Tibial artery (tissue), 4 donors: ENCODE measurements at regions not wholly inside any gene's neighbourhood (a gene's known extent, or its start where the extent isn't known, plus 50 kb on each side); places are given as distances from the start of the nearest gene placed in this dataset.

Experiments used
- DNase-seq, 2 donors: peaks; one replicate each; pipeline ENCODE4 v3.0.0-alpha.2; 2019
- H3K27ac ChIP-seq, 2 donors: fragments of 200-600 bp; sonication (generic) in 1 of 2; 1 replicate in 1 of 2; 2 replicates in 1 of 2; pipeline ENCODE4 v1.5.1; 2018 to 2019; ENCODE audit warnings: mild to moderate bottlenecking in 1 of 2
- H3K27me3 ChIP-seq, 2 donors: fragments of 200-600 bp; sonication (generic) in 1 of 2; one replicate each; pipeline versions ENCODE4 v1.5.1 to v1.6.0; 2016 to 2019
- H3K36me3 ChIP-seq, 3 donors: fragments of 200-600 bp; sonication (generic) in 2 of 3; one replicate each; pipeline ENCODE4 v1.5.1; 2016 to 2019; ENCODE audit warnings: mild to moderate bottlenecking in 2 of 3
- H3K4me1 ChIP-seq, 4 donors: fragments of 200-600 bp; sonication (generic) in 2 of 4; 1 replicate in 3 of 4; 2 replicates in 1 of 4; pipeline ENCODE4 v1.5.1; 2016 to 2019
- H3K4me3 ChIP-seq, 2 donors: fragments of 200-600 bp; sonication (generic) in 1 of 2; 1 replicate in 1 of 2; 2 replicates in 1 of 2; pipeline ENCODE4 v1.5.1; 2018 to 2019; ENCODE audit warnings: mild to moderate bottlenecking in 2 of 2
- H3K9me3 ChIP-seq, 3 donors: fragments of 200-600 bp; sonication (generic) in 1 of 3; one replicate each; pipeline ENCODE4 v1.5.1; 2016 to 2019
- intact Hi-C: fragments of 100-400 bp; cut with DNase I; formaldehyde crosslinking; loops from one replicate; pipeline ENCODE4 v1.15.0; 2023; ENCODE audit warnings: low total_unique reads
- TF ChIP-seq, protein P1 (sequence below), 2 experiments: fragments of 200-600 bp in 1 of 2; fragments of 450-650 bp in 1 of 2; IDR thresholded peaks; one replicate each; pipeline ENCODE4 v1.5.1; 2017 to 2019; ENCODE audit warnings: antibody characterized with exemption in 2 of 2, mild to moderate bottlenecking in 1 of 2, moderate library complexity in 1 of 2

DNA sequence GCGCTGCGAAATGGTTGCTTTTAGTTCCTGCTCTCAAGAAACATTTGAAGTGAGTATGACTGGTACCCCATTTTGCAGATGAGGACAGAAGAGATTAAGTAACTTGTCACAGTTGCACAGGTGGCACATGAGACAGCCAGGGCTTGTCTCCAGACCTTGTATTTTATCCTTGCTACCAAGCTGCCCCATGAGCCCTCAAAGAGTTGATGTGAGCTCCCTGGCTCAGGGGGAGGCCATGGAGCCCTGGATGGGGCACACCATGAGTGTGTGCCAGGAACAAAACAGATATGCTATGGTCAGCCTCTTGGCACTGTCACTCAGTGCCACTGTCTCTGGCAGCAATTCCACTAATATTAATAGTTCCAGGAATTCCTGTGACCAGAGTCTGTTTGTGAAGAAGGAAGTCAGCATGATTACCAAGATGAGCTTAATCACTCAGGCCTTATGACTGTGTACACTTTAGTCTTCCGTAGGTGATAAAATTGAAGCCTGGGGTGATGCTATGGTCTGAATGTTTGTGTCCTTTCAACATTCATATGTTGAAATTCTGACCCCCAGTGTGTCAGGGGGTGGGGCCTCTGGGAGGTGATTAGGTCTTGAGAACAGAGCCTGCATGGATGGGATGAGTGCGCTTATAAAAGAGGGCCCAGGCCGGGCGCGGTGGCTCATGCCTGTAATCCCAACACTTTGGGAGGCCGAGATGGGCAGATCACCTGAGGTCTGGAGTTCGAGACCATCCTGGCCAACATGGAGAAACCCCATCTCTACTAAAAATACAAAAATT lies 806.8 kb downstream of the AACS start:
- no peak overlapping the region for H3K27ac ChIP-seq
- H3K9me3 ChIP-seq = no peaks in the 10 kb centered on the region
- no peaks in the 10 kb centered on the region for H3K27me3 ChIP-seq
- H3K4me3 ChIP-seq = no peak overlapping the region
- no peak for DNase-seq
- no peaks in the 10 kb centered on the region for H3K4me1 ChIP-seq
- H3K36me3 ChIP-seq = no peaks in the 10 kb centered on the region
- TF ChIP-seq, protein P1, sequence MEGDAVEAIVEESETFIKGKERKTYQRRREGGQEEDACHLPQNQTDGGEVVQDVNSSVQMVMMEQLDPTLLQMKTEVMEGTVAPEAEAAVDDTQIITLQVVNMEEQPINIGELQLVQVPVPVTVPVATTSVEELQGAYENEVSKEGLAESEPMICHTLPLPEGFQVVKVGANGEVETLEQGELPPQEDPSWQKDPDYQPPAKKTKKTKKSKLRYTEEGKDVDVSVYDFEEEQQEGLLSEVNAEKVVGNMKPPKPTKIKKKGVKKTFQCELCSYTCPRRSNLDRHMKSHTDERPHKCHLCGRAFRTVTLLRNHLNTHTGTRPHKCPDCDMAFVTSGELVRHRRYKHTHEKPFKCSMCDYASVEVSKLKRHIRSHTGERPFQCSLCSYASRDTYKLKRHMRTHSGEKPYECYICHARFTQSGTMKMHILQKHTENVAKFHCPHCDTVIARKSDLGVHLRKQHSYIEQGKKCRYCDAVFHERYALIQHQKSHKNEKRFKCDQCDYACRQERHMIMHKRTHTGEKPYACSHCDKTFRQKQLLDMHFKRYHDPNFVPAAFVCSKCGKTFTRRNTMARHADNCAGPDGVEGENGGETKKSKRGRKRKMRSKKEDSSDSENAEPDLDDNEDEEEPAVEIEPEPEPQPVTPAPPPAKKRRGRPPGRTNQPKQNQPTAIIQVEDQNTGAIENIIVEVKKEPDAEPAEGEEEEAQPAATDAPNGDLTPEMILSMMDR (IDR thresholded peaks at IDR 0.05) = no peak
- intact Hi-C loops = no loop called here

DNA sequence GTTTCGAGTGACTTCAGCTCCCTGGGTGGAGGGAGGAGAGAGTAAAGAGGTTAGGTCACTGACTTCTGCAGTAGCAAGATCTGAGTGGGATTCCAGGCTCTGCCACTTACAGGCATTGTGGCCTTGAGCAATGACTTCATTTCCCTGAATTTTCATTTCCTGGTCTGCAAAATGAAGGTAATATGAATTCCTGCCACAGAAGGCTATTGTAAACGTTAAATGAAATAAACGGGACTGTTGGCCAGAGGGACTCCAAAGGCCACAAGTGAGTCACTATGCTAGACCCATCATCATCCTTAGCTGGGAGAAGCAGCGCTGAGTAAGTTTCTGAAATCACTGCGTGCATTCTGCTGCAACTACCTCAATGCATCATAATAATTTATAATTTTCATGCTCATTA lies 807.8 kb downstream of the AACS start:
- Histone ChIP-seq H3K4me3 (no peak overlapping the region), H3K27ac (no peak overlapping the region), H3K36me3 (no peaks in the 10 kb centered on the region), H3K27me3 (no peaks in the 10 kb centered on the region), H3K4me1 (no peaks in the 10 kb centered on the region), H3K9me3 (no peaks in the 10 kb centered on the region)
- TF ChIP-seq, protein P1 (IDR thresholded peaks at IDR 0.05) = no peak
- DNase-seq = no peak
- intact Hi-C loops = no loop called here

DNA sequence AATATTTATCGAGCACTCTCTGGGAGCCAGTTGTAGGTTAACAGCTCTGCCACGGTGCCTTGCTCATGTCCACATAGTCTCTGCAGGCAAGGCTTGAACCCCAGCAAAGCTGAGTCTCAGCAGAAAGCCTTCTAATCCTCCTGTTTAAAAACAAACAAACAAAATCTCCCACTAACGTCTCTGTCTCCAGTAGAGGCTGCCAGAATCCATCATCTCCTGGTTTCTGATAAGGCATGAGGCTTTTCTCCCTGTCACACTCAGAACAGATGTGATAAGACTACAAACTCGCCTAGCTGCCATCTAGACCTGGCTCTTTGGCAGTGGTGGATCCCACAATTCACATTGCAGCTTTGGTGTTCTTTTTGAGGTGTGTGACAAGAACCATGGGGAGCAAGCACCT lies 813.2 kb downstream of the AACS start:
- TF ChIP-seq, protein P1 (IDR thresholded peaks at IDR 0.05) = no peak
- no peak for DNase-seq
- Histone ChIP-seq H3K4me1 (no peaks in the 10 kb centered on the region), H3K36me3 (no peaks in the 10 kb centered on the region), H3K4me3 (no peak overlapping the region), H3K27me3 (no peaks in the 10 kb centered on the region), H3K9me3 (no peaks in the 10 kb centered on the region), H3K27ac (no peak overlapping the region)
- intact Hi-C loops = no loop called here

DNA sequence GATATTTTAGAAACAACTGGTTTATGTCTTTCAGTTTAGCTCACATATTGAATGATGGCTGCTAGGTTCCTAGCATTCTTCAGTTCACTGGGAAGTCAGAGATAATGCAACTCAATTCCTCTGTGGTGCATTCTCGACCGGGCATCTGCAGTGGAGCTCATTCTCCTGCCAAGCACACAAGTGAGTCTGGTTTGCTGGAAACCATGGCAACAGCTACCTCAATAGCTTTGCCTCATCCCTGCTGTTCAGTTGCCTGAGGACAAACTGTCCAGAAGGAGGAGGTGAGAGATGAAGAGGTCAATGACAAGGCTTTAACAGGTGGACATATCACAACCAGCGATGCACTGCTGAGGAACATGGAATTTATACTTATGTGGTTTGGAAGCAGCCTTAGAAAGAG lies 816.9 kb downstream of the AACS start:
- no peaks in the 10 kb centered on the region for H3K9me3 ChIP-seq
- H3K27me3 ChIP-seq = no peaks in the 10 kb centered on the region
- intact Hi-C loops = no loop called here
- TF ChIP-seq, protein P1 (IDR thresholded peaks at IDR 0.05) = no peak
- H3K4me1 ChIP-seq = no peaks in the 10 kb centered on the region
- H3K36me3 ChIP-seq = no peaks in the 10 kb centered on the region
- H3K27ac ChIP-seq = no peak overlapping the region
- DNase-seq = no peak
- H3K4me3 ChIP-seq = no peak overlapping the region

DNA sequence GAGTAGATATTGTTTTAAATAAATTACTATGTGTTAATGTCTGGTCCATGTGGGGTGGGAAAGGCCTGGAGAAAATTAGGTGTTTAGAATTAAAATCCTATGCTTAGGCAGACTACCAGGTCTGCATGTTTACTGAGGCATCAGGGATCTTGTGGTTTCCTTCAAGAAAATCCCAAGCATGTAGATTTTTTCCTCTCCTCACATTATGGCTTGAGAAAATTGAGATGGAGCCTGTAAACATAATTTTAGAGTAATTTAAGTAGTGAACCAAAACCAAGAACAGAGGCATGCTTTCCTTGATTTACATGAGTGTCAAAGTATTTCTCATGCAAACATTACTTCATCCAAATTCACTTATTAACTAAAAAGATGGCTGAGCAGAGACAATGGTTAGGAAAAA lies 823.7 kb downstream of the AACS start:
- DNase-seq = no peak
- H3K4me3 ChIP-seq = no peak overlapping the region
- no peaks in the 10 kb centered on the region for H3K9me3 ChIP-seq
- H3K27ac ChIP-seq = no peak overlapping the region
- no peaks in the 10 kb centered on the region for H3K36me3 ChIP-seq
- peaks cover 0 to 33% (median 4%) of the 10 kb centered on the region in 4 donors for H3K4me1 ChIP-seq
- no peaks in the 10 kb centered on the region for H3K27me3 ChIP-seq
- TF ChIP-seq, protein P1 (IDR thresholded peaks at IDR 0.05) = no peak
- intact Hi-C loops = no loop called here
